ENCODE measurements at regions not wholly inside any gene's neighbourhood (a gene's known extent, or its start where the extent isn't known, plus 50 kb on each side); places are given as distances from the start of the nearest gene placed in this dataset.

DNA sequence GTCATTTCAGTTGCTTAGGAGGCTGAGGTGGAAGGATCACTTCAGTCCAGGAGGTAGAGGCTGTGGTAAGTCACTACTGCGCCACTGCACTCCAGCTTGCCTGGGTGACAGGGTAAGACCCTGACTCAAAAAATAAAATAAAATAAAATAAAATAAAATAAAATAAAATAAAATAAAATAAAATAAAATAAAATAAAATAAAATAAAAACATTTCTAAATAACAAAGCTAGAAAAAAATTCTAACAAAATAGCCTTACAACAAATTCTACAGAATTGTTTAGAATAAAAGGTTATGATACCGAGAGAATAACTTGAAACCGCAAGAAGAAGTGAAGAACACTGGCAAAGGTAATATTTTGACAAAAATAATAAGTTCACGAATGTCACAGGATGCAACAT, 794.3 kb downstream of the NR2F2 start:
- H3K9me3 ChIP-seq (ENCODE audit: control insufficient read depth in 5 of 5, low read length in 5 of 5) = peaks cover 0 to 10% (median 6%) of the 10 kb centered on the region in 5 donors
- no peaks in the 10 kb centered on the region for H3K36me3 ChIP-seq (ENCODE audit: control insufficient read depth in 5 of 5, insufficient read depth in 5 of 5, low read length in 5 of 5)
- no peak overlapping the region for H3K9ac ChIP-seq (ENCODE audit: low read length in 5 of 5)
- H3K4me3 ChIP-seq (ENCODE audit: low read depth in 1 of 5, low read length in 5 of 5) = no peak overlapping the region
- H3K27me3 ChIP-seq (ENCODE audit: control insufficient read depth in 5 of 5, insufficient read depth in 4 of 5, low read length in 5 of 5) = no peaks in the 10 kb centered on the region
- no peaks in the 10 kb centered on the region for H3K4me1 ChIP-seq (ENCODE audit: control insufficient read depth in 5 of 5, insufficient read depth in 5 of 5, low read length in 5 of 5)
- no peak overlapping the region for H3K27ac ChIP-seq (ENCODE audit: low read depth, low read length)

DNA sequence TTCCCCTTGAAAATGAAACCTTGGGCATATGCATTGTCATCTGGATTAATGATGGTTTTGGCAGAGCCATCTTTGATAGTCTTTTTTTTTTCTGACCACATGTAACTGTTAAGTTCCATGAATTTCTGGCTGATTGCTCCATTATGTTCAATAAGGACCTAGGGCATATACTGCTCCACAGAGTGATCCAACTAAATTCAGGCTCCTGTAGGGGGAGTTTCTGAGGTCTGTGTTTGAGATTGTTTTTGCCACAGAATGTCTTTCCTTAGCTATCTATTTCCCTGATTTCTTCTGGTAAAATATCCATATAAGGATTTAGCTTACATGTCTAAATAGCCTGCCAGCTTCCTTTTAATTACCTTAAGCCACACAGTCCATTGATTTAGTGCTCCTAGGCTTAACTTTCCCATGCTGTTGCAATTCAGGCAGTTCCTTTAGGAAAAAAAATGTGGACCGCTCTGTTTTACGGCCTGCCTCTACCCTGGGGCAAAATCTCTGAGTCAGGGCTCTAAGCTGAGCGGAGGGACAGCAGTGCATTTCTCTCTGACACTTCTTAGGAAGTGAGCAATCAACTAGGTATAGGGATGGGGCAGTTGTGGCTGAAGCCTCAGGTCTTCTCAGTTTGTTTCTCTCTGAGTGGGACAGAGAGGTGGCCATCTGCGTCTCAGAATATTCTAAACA, 796.2 kb downstream of the NR2F2 start:
- Histone ChIP-seq H3K4me3 (ENCODE audit: low read depth in 1 of 5, low read length in 5 of 5) (no peak overlapping the region), H3K27me3 (ENCODE audit: control insufficient read depth in 5 of 5, insufficient read depth in 4 of 5, low read length in 5 of 5) (no peaks in the 10 kb centered on the region), H3K36me3 (ENCODE audit: control insufficient read depth in 5 of 5, insufficient read depth in 5 of 5, low read length in 5 of 5) (no peaks in the 10 kb centered on the region), H3K27ac (ENCODE audit: low read depth, low read length) (no peak overlapping the region), H3K4me1 (ENCODE audit: control insufficient read depth in 5 of 5, insufficient read depth in 5 of 5, low read length in 5 of 5) (no peaks in the 10 kb centered on the region), H3K9ac (ENCODE audit: low read length in 5 of 5) (no peak overlapping the region), H3K9me3 (ENCODE audit: control insufficient read depth in 5 of 5, low read length in 5 of 5) (peaks cover 0 to 6% (median under 1%) of the 10 kb centered on the region in 5 donors)

DNA sequence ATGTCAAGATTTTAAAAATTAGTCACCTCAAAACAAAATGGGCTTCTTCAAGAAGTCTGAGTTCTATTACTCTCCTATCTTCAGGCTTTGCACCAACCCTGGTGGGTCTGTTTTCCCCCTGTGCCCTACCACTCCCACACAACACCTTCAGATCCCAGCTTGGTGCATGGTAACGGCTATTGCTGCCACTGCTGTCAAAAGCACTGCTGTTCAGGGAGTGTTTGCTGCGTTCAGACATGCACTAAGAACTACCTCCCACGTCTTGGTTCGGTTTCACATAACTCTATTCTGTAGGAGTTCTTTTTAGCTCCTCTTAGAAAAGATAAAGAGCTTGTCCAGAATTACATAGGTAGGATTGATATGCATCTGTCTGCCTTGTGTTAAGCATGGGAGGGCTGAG, 799.2 kb downstream of the NR2F2 start:
- no peak overlapping the region for H3K27ac ChIP-seq (ENCODE audit: low read depth, low read length)
- H3K36me3 ChIP-seq (ENCODE audit: control insufficient read depth in 5 of 5, insufficient read depth in 5 of 5, low read length in 5 of 5) = no peaks in the 10 kb centered on the region
- no peak overlapping the region for H3K4me3 ChIP-seq (ENCODE audit: low read depth in 1 of 5, low read length in 5 of 5)
- no peak overlapping the region for H3K9ac ChIP-seq (ENCODE audit: low read length in 5 of 5)
- H3K27me3 ChIP-seq (ENCODE audit: control insufficient read depth in 5 of 5, insufficient read depth in 4 of 5, low read length in 5 of 5) = no peaks in the 10 kb centered on the region
- peaks cover 0 to 12% (median 9%) of the 10 kb centered on the region in 5 donors for H3K9me3 ChIP-seq (ENCODE audit: control insufficient read depth in 5 of 5, low read length in 5 of 5)
- no peaks in the 10 kb centered on the region for H3K4me1 ChIP-seq (ENCODE audit: control insufficient read depth in 5 of 5, insufficient read depth in 5 of 5, low read length in 5 of 5)

DNA sequence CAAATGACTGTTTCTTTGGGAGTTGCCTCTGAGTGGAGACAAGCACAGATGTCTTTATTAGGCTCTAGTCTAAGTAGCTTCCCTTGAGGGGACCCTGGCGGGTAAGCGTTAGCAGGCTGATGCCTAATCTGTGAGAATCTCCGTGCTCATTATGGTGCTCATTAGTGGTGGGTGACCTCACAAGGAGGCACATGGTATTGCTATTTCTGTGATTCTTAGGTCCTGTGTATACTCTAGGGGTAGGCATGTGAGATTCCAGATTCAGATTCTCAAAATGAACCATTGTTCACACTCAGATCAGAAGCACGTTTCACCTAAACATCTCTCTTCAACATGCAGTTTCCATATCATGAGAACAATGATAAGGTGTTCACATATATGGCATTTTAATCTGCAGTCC, 809.7 kb downstream of the NR2F2 start:
- Histone ChIP-seq H3K27me3 (ENCODE audit: control insufficient read depth in 5 of 5, insufficient read depth in 4 of 5, low read length in 5 of 5) (no peaks in the 10 kb centered on the region), H3K36me3 (ENCODE audit: control insufficient read depth in 5 of 5, insufficient read depth in 5 of 5, low read length in 5 of 5) (no peaks in the 10 kb centered on the region), H3K27ac (ENCODE audit: low read depth, low read length) (no peak overlapping the region), H3K9ac (ENCODE audit: low read length in 5 of 5) (no peak overlapping the region), H3K4me1 (ENCODE audit: control insufficient read depth in 5 of 5, insufficient read depth in 5 of 5, low read length in 5 of 5) (no peaks in the 10 kb centered on the region), H3K4me3 (ENCODE audit: low read depth in 1 of 5, low read length in 5 of 5) (no peak overlapping the region), H3K9me3 (ENCODE audit: control insufficient read depth in 5 of 5, low read length in 5 of 5) (peaks cover 0 to 2% (median 0%) of the 10 kb centered on the region in 5 donors)

DNA sequence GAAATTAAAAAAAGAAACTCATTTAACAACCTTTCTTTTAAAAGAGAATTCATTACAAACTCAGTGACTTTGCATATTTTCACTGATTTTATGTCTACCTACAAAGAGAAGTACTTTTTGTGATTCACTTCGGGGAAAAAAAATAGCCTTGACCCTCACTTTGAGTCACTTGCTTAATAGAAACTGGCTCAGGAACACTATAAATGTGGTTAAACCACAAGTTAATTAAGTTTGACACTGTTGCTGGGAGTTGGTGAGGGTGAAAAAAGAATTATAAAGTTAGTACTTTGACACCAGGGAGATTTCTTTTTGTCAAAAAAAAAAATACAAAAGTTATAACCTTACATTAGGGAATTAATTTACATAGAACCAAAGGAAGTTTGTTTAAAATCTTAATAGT, 810.9 kb downstream of the NR2F2 start:
- no peaks in the 10 kb centered on the region for H3K36me3 ChIP-seq (ENCODE audit: control insufficient read depth in 5 of 5, insufficient read depth in 5 of 5, low read length in 5 of 5)
- no peaks in the 10 kb centered on the region for H3K4me1 ChIP-seq (ENCODE audit: control insufficient read depth in 5 of 5, insufficient read depth in 5 of 5, low read length in 5 of 5)
- no peaks in the 10 kb centered on the region for H3K27me3 ChIP-seq (ENCODE audit: control insufficient read depth in 5 of 5, insufficient read depth in 4 of 5, low read length in 5 of 5)
- H3K4me3 ChIP-seq (ENCODE audit: low read depth in 1 of 5, low read length in 5 of 5) = no peak overlapping the region
- H3K9ac ChIP-seq (ENCODE audit: low read length in 5 of 5) = no peak overlapping the region
- H3K27ac ChIP-seq (ENCODE audit: low read depth, low read length) = no peak overlapping the region
- peaks cover 0 to 6% (median 2%) of the 10 kb centered on the region in 5 donors for H3K9me3 ChIP-seq (ENCODE audit: control insufficient read depth in 5 of 5, low read length in 5 of 5)

DNA sequence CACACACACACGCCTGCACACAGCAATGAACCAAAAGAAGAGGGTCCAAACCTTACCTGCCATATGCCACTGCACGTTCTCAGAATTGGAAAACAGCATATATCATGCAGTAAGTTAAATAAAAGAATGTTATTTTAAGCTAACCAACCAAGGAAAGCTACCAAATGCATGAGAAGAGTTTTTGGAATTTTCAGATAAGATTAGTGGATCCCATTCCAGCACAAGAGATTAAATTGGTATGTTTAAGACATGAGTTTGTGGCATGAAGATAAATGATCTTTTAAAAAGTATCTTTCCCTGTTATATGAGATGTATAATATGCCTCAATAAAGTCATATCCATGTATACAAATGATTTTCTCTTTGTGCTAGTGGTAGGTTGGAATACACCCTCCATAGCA, 811.4 kb downstream of the NR2F2 start:
- Histone ChIP-seq H3K9ac (ENCODE audit: low read length in 5 of 5) (no peak overlapping the region), H3K4me3 (ENCODE audit: low read depth in 1 of 5, low read length in 5 of 5) (no peak overlapping the region), H3K36me3 (ENCODE audit: control insufficient read depth in 5 of 5, insufficient read depth in 5 of 5, low read length in 5 of 5) (no peaks in the 10 kb centered on the region), H3K9me3 (ENCODE audit: control insufficient read depth in 5 of 5, low read length in 5 of 5) (peaks cover 0 to 6% (median 2%) of the 10 kb centered on the region in 5 donors), H3K27ac (ENCODE audit: low read depth, low read length) (no peak overlapping the region), H3K27me3 (ENCODE audit: control insufficient read depth in 5 of 5, insufficient read depth in 4 of 5, low read length in 5 of 5) (no peaks in the 10 kb centered on the region), H3K4me1 (ENCODE audit: control insufficient read depth in 5 of 5, insufficient read depth in 5 of 5, low read length in 5 of 5) (no peaks in the 10 kb centered on the region)

DNA sequence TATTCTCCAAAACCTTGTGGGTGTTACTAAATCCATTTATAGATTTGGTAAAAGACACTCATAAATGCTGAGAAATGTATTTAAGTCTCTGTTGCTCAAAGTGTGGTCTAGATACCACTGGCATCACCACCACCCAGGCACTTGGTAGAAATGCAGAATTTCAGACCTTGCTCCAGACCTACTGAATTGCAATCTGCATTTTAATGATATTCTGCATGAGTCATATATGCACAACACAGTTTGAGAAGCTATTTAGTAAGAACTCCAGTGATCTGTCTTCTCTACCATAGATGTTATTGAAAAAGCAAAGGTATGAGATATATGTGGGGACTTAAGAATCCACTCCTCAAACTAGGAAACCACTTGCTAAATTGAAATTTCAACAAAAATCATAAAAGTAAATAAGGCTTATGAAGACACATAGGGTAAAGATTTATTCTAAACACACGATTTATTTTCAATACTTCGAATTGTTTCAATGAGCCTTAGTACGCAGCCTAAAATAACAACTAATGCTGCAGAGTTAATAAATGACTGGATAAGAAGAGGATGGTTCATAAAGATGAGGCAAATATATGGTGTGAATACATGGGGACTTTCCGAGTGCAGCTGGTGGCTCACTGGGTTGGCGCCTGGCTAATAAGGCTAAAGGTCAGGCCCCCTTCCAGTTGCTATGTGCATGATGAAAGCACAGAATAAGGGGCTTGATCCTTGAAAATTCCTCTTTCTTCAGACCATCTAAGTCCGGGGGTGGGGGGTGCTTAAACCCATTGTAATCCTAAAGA, 813.3 kb downstream of the NR2F2 start:
- Histone ChIP-seq H3K27me3 (ENCODE audit: control insufficient read depth in 5 of 5, insufficient read depth in 4 of 5, low read length in 5 of 5) (no peaks in the 10 kb centered on the region), H3K4me1 (ENCODE audit: control insufficient read depth in 5 of 5, insufficient read depth in 5 of 5, low read length in 5 of 5) (no peaks in the 10 kb centered on the region), H3K27ac (ENCODE audit: low read depth, low read length) (no peak overlapping the region), H3K9me3 (ENCODE audit: control insufficient read depth in 5 of 5, low read length in 5 of 5) (peaks cover 0 to 6% (median 4%) of the 10 kb centered on the region in 5 donors), H3K9ac (ENCODE audit: low read length in 5 of 5) (no peak overlapping the region), H3K36me3 (ENCODE audit: control insufficient read depth in 5 of 5, insufficient read depth in 5 of 5, low read length in 5 of 5) (no peaks in the 10 kb centered on the region), H3K4me3 (ENCODE audit: low read depth in 1 of 5, low read length in 5 of 5) (no peak overlapping the region)

DNA sequence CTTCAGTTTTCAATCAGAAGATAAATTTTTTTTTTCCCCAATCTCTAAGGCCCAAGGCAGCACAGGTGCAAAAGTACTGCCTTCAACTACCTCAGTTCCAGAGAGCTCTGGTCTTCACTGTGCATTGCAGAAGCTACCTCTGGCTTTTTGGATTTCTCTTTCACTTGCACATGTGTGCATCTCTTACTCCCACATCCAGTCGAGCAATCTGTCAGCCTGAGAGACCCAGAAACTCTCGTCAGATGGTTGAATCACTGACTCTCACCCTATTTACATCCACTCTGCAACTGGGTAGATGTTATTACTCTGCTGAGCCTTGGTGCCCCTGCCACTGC, 813.8 kb downstream of the NR2F2 start:
- Histone ChIP-seq H3K27ac (ENCODE audit: low read depth, low read length) (no peak overlapping the region), H3K4me3 (ENCODE audit: low read depth in 1 of 5, low read length in 5 of 5) (no peak overlapping the region), H3K36me3 (ENCODE audit: control insufficient read depth in 5 of 5, insufficient read depth in 5 of 5, low read length in 5 of 5) (no peaks in the 10 kb centered on the region), H3K4me1 (ENCODE audit: control insufficient read depth in 5 of 5, insufficient read depth in 5 of 5, low read length in 5 of 5) (no peaks in the 10 kb centered on the region), H3K9ac (ENCODE audit: low read length in 5 of 5) (no peak overlapping the region), H3K9me3 (ENCODE audit: control insufficient read depth in 5 of 5, low read length in 5 of 5) (peaks cover 0 to 6% (median 4%) of the 10 kb centered on the region in 5 donors), H3K27me3 (ENCODE audit: control insufficient read depth in 5 of 5, insufficient read depth in 4 of 5, low read length in 5 of 5) (no peaks in the 10 kb centered on the region)

DNA sequence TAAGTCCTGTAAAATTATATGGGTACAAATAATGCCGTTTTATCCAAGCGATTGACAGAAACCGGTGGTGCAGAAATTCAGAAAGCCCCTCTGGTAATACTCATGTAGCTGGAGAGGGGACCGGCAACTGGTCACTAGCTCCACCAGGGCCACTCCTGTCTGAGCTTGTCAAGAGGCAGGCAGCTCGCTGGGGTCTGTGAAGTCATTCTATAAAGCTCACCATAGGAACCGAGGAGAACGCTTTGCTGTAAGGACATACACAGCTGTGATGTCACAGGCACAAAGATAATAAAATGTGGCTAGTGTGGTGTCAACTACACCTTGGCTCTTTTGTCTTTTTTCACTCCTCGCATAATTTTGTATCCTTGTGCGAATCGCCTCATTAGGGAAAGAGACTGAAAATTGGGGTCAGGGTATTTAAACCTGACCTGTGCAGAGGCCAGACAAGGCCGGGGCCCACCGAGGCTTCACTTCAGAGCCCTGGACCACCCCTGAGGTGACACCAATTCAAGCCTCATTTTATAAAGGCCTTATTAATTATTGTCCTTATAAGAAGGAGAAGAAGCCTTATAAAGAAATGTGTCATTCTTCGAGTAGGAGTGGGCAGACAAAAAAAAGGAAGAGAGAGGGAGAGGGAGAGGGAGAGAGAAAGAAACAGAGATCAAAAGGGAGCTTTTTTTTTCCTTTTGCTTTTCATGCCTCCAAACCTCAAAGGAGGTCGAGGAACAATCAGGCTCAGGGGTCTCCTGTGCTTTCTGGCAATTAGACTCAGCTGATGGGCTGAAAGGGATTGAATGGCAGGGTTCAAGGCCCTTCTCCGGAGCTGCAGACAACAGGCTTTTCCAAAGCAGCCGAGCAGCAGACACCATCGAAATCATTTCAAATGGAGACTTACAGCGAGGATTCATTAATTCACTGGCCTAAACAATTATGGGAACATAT, 813.3 kb upstream of the ARRDC4 start:
- Histone ChIP-seq H3K27ac (ENCODE audit: low read depth, low read length) (no peak overlapping the region), H3K9ac (ENCODE audit: low read length in 5 of 5) (no peak overlapping the region), H3K9me3 (ENCODE audit: control insufficient read depth in 5 of 5, low read length in 5 of 5) (peaks cover 0 to 6% (median 4%) of the 10 kb centered on the region in 5 donors), H3K4me3 (ENCODE audit: low read depth in 1 of 5, low read length in 5 of 5) (no peak overlapping the region), H3K4me1 (ENCODE audit: control insufficient read depth in 5 of 5, insufficient read depth in 5 of 5, low read length in 5 of 5) (no peaks in the 10 kb centered on the region), H3K27me3 (ENCODE audit: control insufficient read depth in 5 of 5, insufficient read depth in 4 of 5, low read length in 5 of 5) (no peaks in the 10 kb centered on the region), H3K36me3 (ENCODE audit: control insufficient read depth in 5 of 5, insufficient read depth in 5 of 5, low read length in 5 of 5) (no peaks in the 10 kb centered on the region)
